Ovary (tissue), 3 donors: ENCODE measurements at regions not wholly inside any gene's neighbourhood (a gene's known extent, or its start where the extent isn't known, plus 50 kb on each side); places are given as distances from the start of the nearest gene placed in this dataset.

Experiments used
- CTCF ChIP-seq, 3 donors: fragments of 450-650 bp in 2 of 3; fragments of 200-600 bp in 1 of 3; IDR thresholded peaks; one replicate each; pipeline versions ENCODE4 v1.5.1 to v1.8.0; 2016 to 2022; ENCODE audit warnings: antibody characterized with exemption in 3 of 3, mild to moderate bottlenecking in 1 of 3
- EP300 ChIP-seq: sonication (generic); formaldehyde crosslinking; IDR thresholded peaks from one replicate; pipeline ENCODE4 v1.6.1; 2017; ENCODE audit warnings: antibody characterized with exemption
- donor health status: DM: no; HTN: no; CAD: no.

GRCh38 chr1:60541831-60542532, 468.4 kb upstream of the C1orf87 start:
- no peak for TF ChIP-seq CTCF (IDR thresholded peaks at IDR 0.05)
- no peak for TF ChIP-seq EP300
